ENCODE measurements at regions not wholly inside any gene's neighbourhood (a gene's known extent, or its start where the extent isn't known, plus 50 kb on each side); places are given as distances from the start of the nearest gene placed in this dataset.

GRCh38 chr12:24539646-24540045 is 409.3 kb downstream of the BCAT1 start:
- H3K36me3 Mint-ChIP-seq (ENCODE audit: low read depth), result no peaks in the 10 kb centered on the region
- H3K4me1 Mint-ChIP-seq (ENCODE audit: low read depth), result no peaks in the 10 kb centered on the region
- H3K4me3 Mint-ChIP-seq, result no peak overlapping the region
- ChIA-PET POLR2A (no interaction called here), CTCF (no interaction called here)
- ATAC-seq (no peak), DNase-seq (no peak)
- no peaks in the 10 kb centered on the region for H3K9me3 Mint-ChIP-seq (ENCODE audit: insufficient read depth)
- H3K27ac Mint-ChIP-seq, result no peak overlapping the region
- no peaks in the 10 kb centered on the region for H3K27me3 Mint-ChIP-seq (ENCODE audit: low read depth)

- ChIA-PET CTCF (interaction anchor here (1.3 kb wide), 1 partner anchor 10 kb away, joined by 4 read pairs; no protein-coding TSS in a partner anchor), POLR2A (interaction anchor here (0.6 kb wide), 1 partner anchor 35 kb away, joined by 3 read pairs; no protein-coding TSS in a partner anchor)
- Mint-ChIP-seq H3K36me3 (ENCODE audit: low read depth) (no peaks in the 10 kb centered on the region), H3K27me3 (ENCODE audit: low read depth) (no peaks in the 10 kb centered on the region), H3K9me3 (ENCODE audit: insufficient read depth) (no peaks in the 10 kb centered on the region), H3K4me1 (ENCODE audit: low read depth) (no peaks in the 10 kb centered on the region), H3K27ac (no peak overlapping the region), H3K4me3 (no peak overlapping the region)
- no peak for DNase-seq
- ATAC-seq, result no peak
Observed at GRCh38 chr12:24537083-24537860, 411.6 kb downstream of the BCAT1 start.

- CTCF ChIA-PET, result no interaction called here
- H3K36me3 Mint-ChIP-seq (ENCODE audit: low read depth), result no peaks in the 10 kb centered on the region
- no peaks in the 10 kb centered on the region for H3K27me3 Mint-ChIP-seq (ENCODE audit: low read depth)
- DNase-seq, result no peak
- ATAC-seq, result no peak
- no peak overlapping the region for H3K4me3 Mint-ChIP-seq
- no peak overlapping the region for H3K27ac Mint-ChIP-seq
- POLR2A ChIA-PET, result interaction anchor here (0.6 kb wide), 1 partner anchor 70 kb away, joined by 4 read pairs; no protein-coding TSS in a partner anchor
- no peaks in the 10 kb centered on the region for H3K9me3 Mint-ChIP-seq (ENCODE audit: insufficient read depth)
- H3K4me1 Mint-ChIP-seq (ENCODE audit: low read depth), result no peaks in the 10 kb centered on the region
Observed at GRCh38 chr12:24535334-24536069, 413.4 kb downstream of the BCAT1 start.

GRCh38 chr12:24534622-24535021 is 414.3 kb downstream of the BCAT1 start:
- ChIA-PET POLR2A (no interaction called here), CTCF (no interaction called here)
- no peaks in the 10 kb centered on the region for H3K27me3 Mint-ChIP-seq (ENCODE audit: low read depth)
- no peaks in the 10 kb centered on the region for H3K36me3 Mint-ChIP-seq (ENCODE audit: low read depth)
- DNase-seq, result no peak
- no peaks in the 10 kb centered on the region for H3K4me1 Mint-ChIP-seq (ENCODE audit: low read depth)
- no peak overlapping the region for H3K4me3 Mint-ChIP-seq
- no peak for ATAC-seq
- H3K27ac Mint-ChIP-seq, result no peak overlapping the region
- no peaks in the 10 kb centered on the region for H3K9me3 Mint-ChIP-seq (ENCODE audit: insufficient read depth)

- ChIA-PET POLR2A (no interaction called here), CTCF (no interaction called here)
- Mint-ChIP-seq H3K27ac (no peak overlapping the region), H3K4me1 (ENCODE audit: low read depth) (no peaks in the 10 kb centered on the region), H3K36me3 (ENCODE audit: low read depth) (no peaks in the 10 kb centered on the region), H3K9me3 (ENCODE audit: insufficient read depth) (no peaks in the 10 kb centered on the region), H3K27me3 (ENCODE audit: low read depth) (no peaks in the 10 kb centered on the region), H3K4me3 (no peak overlapping the region)
- no peak for ATAC-seq
- DNase-seq, result no peak
Observed at GRCh38 chr12:24533716-24534352, 415.1 kb downstream of the BCAT1 start.

- no peaks in the 10 kb centered on the region for H3K9me3 Mint-ChIP-seq (ENCODE audit: insufficient read depth)
- ATAC-seq (no peak), DNase-seq (no peak)
- no peaks in the 10 kb centered on the region for H3K36me3 Mint-ChIP-seq (ENCODE audit: low read depth)
- ChIA-PET CTCF (no interaction called here), POLR2A (no interaction called here)
- H3K4me1 Mint-ChIP-seq (ENCODE audit: low read depth), result no peaks in the 10 kb centered on the region
- no peak overlapping the region for H3K27ac Mint-ChIP-seq
- H3K4me3 Mint-ChIP-seq, result no peak overlapping the region
- H3K27me3 Mint-ChIP-seq (ENCODE audit: low read depth), result no peaks in the 10 kb centered on the region
Observed at GRCh38 chr12:24530689-24531088, 418.2 kb downstream of the BCAT1 start.

- H3K4me3 Mint-ChIP-seq, result no peak overlapping the region
Observed at GRCh38 chr12:24527102-24527501, 421.8 kb downstream of the BCAT1 start.

GRCh38 chr12:24522736-24523135 is 426.2 kb downstream of the BCAT1 start:
- Mint-ChIP-seq H3K27ac (no peak overlapping the region), H3K36me3 (ENCODE audit: low read depth) (no peaks in the 10 kb centered on the region), H3K4me1 (ENCODE audit: low read depth) (no peaks in the 10 kb centered on the region), H3K4me3 (no peak overlapping the region), H3K9me3 (ENCODE audit: insufficient read depth) (peaks cover 8% of the 10 kb centered on the region), H3K27me3 (ENCODE audit: low read depth) (no peaks in the 10 kb centered on the region)
- DNase-seq, result no peak
- CTCF ChIA-PET, result no interaction called here
- POLR2A ChIA-PET, result no interaction called here
- no peak for ATAC-seq

More at GRCh38 chr12:24527102-24527501, 421.8 kb downstream of the BCAT1 start:
- H3K9me3 Mint-ChIP-seq (ENCODE audit: insufficient read depth), result no peaks in the 10 kb centered on the region
- ChIA-PET POLR2A (no interaction called here), CTCF (interaction anchor here (1.1 kb wide), 1 partner anchor 10 kb away, joined by 4 read pairs; no protein-coding TSS in a partner anchor)
- DNase-seq (no peak), ATAC-seq (no peak)
- no peaks in the 10 kb centered on the region for H3K4me1 Mint-ChIP-seq (ENCODE audit: low read depth)
- no peaks in the 10 kb centered on the region for H3K36me3 Mint-ChIP-seq (ENCODE audit: low read depth)
- no peaks in the 10 kb centered on the region for H3K27me3 Mint-ChIP-seq (ENCODE audit: low read depth)
- H3K27ac Mint-ChIP-seq, result no peak overlapping the region

- CTCF ChIA-PET, result no interaction called here
- H3K27me3 Mint-ChIP-seq (ENCODE audit: low read depth), result no peaks in the 10 kb centered on the region
- ATAC-seq (no peak), DNase-seq (no peak)
- H3K36me3 Mint-ChIP-seq (ENCODE audit: low read depth), result no peaks in the 10 kb centered on the region
- no peak overlapping the region for H3K27ac Mint-ChIP-seq
- POLR2A ChIA-PET, result no interaction called here
- H3K4me3 Mint-ChIP-seq, result no peak overlapping the region
- peaks cover 8% of the 10 kb centered on the region for H3K9me3 Mint-ChIP-seq (ENCODE audit: insufficient read depth)
- no peaks in the 10 kb centered on the region for H3K4me1 Mint-ChIP-seq (ENCODE audit: low read depth)
Observed at GRCh38 chr12:24519759-24520158, 429.1 kb downstream of the BCAT1 start.

GRCh38 chr12:24517000-24517399 is 431.9 kb downstream of the BCAT1 start:
- H3K27ac Mint-ChIP-seq, result no peak overlapping the region

GRCh38 chr12:24510581-24511125 is 438.2 kb downstream of the BCAT1 start:
- H3K9me3 Mint-ChIP-seq (ENCODE audit: insufficient read depth), result peaks cover 6% of the 10 kb centered on the region
- POLR2A ChIA-PET, result no interaction called here
- ATAC-seq (no peak), DNase-seq (no peak)
- H3K4me1 Mint-ChIP-seq (ENCODE audit: low read depth), result no peaks in the 10 kb centered on the region
- H3K36me3 Mint-ChIP-seq (ENCODE audit: low read depth), result no peaks in the 10 kb centered on the region
- no peak overlapping the region for H3K4me3 Mint-ChIP-seq
- CTCF ChIA-PET, result no interaction called here
- H3K27me3 Mint-ChIP-seq (ENCODE audit: low read depth), result no peaks in the 10 kb centered on the region
- H3K27ac Mint-ChIP-seq, result no peak overlapping the region

More at GRCh38 chr12:24517000-24517399, 431.9 kb downstream of the BCAT1 start:
- Mint-ChIP-seq H3K9me3 (ENCODE audit: insufficient read depth) (peaks cover 8% of the 10 kb centered on the region), H3K4me3 (no peak overlapping the region), H3K27me3 (ENCODE audit: low read depth) (no peaks in the 10 kb centered on the region), H3K36me3 (ENCODE audit: low read depth) (no peaks in the 10 kb centered on the region), H3K4me1 (ENCODE audit: low read depth) (no peaks in the 10 kb centered on the region)
- ChIA-PET POLR2A (no interaction called here), CTCF (no interaction called here)
- ATAC-seq (no peak), DNase-seq (no peak)

GRCh38 chr12:24507827-24508226 is 441.1 kb downstream of the BCAT1 start:
- POLR2A ChIA-PET, result no interaction called here
- CTCF ChIA-PET, result no interaction called here
- ATAC-seq (no peak), DNase-seq (no peak)
- H3K9me3 Mint-ChIP-seq (ENCODE audit: insufficient read depth), result peaks cover 6% of the 10 kb centered on the region
- no peaks in the 10 kb centered on the region for H3K4me1 Mint-ChIP-seq (ENCODE audit: low read depth)
- no peaks in the 10 kb centered on the region for H3K27me3 Mint-ChIP-seq (ENCODE audit: low read depth)
- no peak overlapping the region for H3K27ac Mint-ChIP-seq
- H3K36me3 Mint-ChIP-seq (ENCODE audit: low read depth), result no peaks in the 10 kb centered on the region
- no peak overlapping the region for H3K4me3 Mint-ChIP-seq
